Karpas-422 (cell line): ENCODE measurements at regions not wholly inside any gene's neighbourhood (a gene's known extent, or its start where the extent isn't known, plus 50 kb on each side); places are given as distances from the start of the nearest gene placed in this dataset.

Source experiments
- DNase-seq: peaks from one replicate; pipeline ENCODE4 v3.0.0-alpha.2; 2015
- H2AFZ ChIP-seq: fragments of 200-600 bp; sonication (generic); 2 replicates; pipeline ENCODE4 v1.6.1; 2014; ENCODE audit warnings: antibody characterized with exemption, low read length, mixed read lengths
- H3K27ac ChIP-seq: fragments of 200-600 bp; sonication (generic); 2 replicates; pipeline ENCODE4 v1.5.1; 2014; ENCODE audit warnings: mild to moderate bottlenecking, low read length, moderate library complexity
- H3K27me3 ChIP-seq: fragments of 200-600 bp; sonication (generic); 2 replicates; pipeline ENCODE4 v1.6.1; 2014; ENCODE audit warnings: low read length, mixed read lengths
- H3K36me3 ChIP-seq: fragments of 200-600 bp; sonication (generic); 2 replicates; pipeline ENCODE4 v1.6.1; 2014; ENCODE audit warnings: low read length, mixed read lengths; ENCODE audit not compliant: insufficient read depth
- H3K4me1 ChIP-seq: fragments of 200-600 bp; sonication (generic); 2 replicates; pipeline ENCODE4 v1.6.1; 2014; ENCODE audit warnings: mild to moderate bottlenecking, low read length, mixed read lengths
- H3K4me2 ChIP-seq: fragments of 200-600 bp; sonication (generic); 2 replicates; pipeline ENCODE4 v1.6.1; 2014; ENCODE audit warnings: low read length, low read depth, mild to moderate bottlenecking; ENCODE audit not compliant: poor library complexity, severe bottlenecking
- H3K4me3 ChIP-seq: fragments of 200-600 bp; sonication (generic); 2 replicates; pipeline ENCODE4 v1.5.1; 2014; ENCODE audit warnings: mild to moderate bottlenecking, antibody characterized with exemption, low read length, mixed read lengths
- H3K79me2 ChIP-seq: fragments of 200-600 bp; sonication (generic); 2 replicates; pipeline ENCODE4 v1.6.1; 2014; ENCODE audit warnings: mild to moderate bottlenecking, low read length, mixed read lengths
- H3K9ac ChIP-seq: fragments of 200-600 bp; sonication (generic); 2 replicates; pipeline ENCODE4 v1.6.0; 2014; ENCODE audit warnings: low read length
- H3K9me2 ChIP-seq: fragments of 200-600 bp; sonication (generic), shearing (Covaris generic); replicated peaks from 2 replicates; pipeline ENCODE4 v1.6.0; 2014; ENCODE audit warnings: mild to moderate bottlenecking, low read length, moderate library complexity; ENCODE audit not compliant: insufficient read depth
- H3K9me3 ChIP-seq: fragments of 300-700, 200-600 bp; sonication (generic); 2 replicates; pipeline ENCODE4 v1.6.1; 2014; ENCODE audit warnings: low read length, mixed read lengths
- H4K20me1 ChIP-seq: fragments of 200-600 bp; sonication (generic); 2 replicates; pipeline ENCODE4 v1.6.1; 2014; ENCODE audit warnings: mild to moderate bottlenecking, antibody characterized with exemption, low read length, low read depth; ENCODE audit not compliant: insufficient read depth

DNA sequence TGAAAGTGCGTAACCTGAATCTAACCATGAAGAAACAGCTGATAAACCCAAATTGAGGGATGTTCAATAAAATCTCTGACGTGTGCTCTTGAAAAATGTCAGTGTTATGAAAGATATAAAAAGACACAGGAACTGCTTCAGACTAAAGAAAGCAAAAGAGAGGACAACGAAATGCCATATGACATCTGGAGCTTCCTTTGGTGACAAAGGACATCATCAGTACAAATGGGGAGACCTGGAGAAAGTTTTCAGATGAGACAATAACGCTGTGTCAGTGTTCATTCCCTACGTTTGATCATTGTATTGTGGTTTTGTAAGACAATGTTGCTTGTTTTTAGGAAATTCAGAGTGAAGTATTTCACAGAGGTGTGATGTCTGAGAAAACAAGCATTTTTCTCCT is 125.9 kb upstream of the MAP1LC3B2 start:
- H3K9ac ChIP-seq: no peak overlapping the region

DNA sequence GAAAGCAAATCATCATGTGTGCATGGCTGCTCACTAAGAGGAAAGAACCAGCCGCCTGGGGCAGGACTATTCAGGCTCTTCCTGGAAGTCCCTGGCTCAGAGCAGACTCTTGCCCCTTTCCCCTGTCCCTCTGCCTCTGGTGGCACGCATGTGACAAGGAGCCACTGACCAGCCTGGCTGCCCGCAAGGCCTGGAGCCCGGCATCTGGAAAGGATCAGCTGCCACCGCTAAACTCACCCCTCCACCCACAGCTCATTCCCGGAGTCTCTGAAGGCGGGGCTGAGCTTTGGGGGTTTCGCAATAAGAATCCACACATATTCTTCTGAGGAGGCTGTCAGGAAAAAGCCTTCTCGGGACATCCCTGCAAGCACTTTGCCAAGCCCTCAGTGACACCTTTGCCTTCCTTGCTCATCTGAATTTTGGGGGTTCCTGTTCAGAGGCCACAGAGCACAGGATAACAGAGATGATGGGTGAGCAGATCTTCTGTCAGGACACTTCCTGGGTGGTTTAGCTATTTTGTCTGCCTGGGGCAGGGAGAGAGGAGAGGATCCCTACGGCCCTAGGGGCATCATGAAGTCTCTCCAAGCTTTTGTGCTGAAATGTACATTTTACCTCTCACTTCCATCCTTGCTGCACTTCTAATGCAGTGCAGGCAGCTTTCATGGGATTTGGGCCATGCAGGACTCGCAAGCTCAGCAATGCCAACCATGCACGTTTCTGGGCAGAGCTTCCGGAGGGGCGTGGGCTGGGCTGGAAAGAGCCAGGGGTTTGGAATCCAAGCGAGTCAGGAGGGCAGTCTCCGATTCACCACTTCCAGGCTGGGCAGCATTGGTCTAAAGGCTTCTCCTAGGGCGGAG is 124.8 kb upstream of the MAP1LC3B2 start:
- no peak overlapping the region for H3K4me2 ChIP-seq
- no peaks in the 10 kb centered on the region for H3K79me2 ChIP-seq
- H4K20me1 ChIP-seq: no peaks in the 10 kb centered on the region
- no peak overlapping the region for H3K27ac ChIP-seq
- H3K27me3 ChIP-seq: no peaks in the 10 kb centered on the region
- H2AFZ ChIP-seq: no peak overlapping the region
- no peak for DNase-seq
- H3K36me3 ChIP-seq: no peaks in the 10 kb centered on the region
- H3K9ac ChIP-seq: no peak overlapping the region
- no peak overlapping the region for H3K4me3 ChIP-seq
- no peaks in the 10 kb centered on the region for H3K4me1 ChIP-seq
- no peaks in the 10 kb centered on the region for H3K9me2 ChIP-seq
- H3K9me3 ChIP-seq: no peaks in the 10 kb centered on the region

More for the DNA sequence above, 125.9 kb upstream of the MAP1LC3B2 start:
- H4K20me1 ChIP-seq: no peaks in the 10 kb centered on the region
- no peak overlapping the region for H2AFZ ChIP-seq
- H3K36me3 ChIP-seq: no peaks in the 10 kb centered on the region
- H3K27ac ChIP-seq: no peak overlapping the region
- H3K79me2 ChIP-seq: no peaks in the 10 kb centered on the region
- H3K9me2 ChIP-seq: no peaks in the 10 kb centered on the region
- DNase-seq: no peak
- H3K4me3 ChIP-seq: no peak overlapping the region
- H3K4me2 ChIP-seq: no peak overlapping the region
- no peaks in the 10 kb centered on the region for H3K9me3 ChIP-seq
- no peaks in the 10 kb centered on the region for H3K27me3 ChIP-seq
- H3K4me1 ChIP-seq: no peaks in the 10 kb centered on the region

DNA sequence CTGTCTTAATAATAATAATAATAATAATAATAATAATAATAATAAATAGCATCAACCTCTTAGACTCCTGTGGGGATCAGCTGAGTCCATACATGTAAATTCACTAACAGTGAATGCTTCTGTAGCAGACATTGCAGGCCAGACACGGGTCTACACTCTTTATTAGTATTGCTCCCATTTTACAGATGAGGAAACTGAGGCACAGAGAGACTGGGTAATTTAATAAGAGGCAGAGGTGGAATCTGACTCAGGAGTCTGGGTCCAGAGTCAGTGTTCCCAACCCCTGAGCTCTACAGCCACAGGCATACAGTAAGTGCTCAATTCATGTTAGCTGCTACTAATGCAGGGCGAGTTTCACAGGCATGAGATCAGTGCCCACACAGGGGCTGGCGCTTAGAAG is 123.2 kb upstream of the MAP1LC3B2 start:
- Histone ChIP-seq H2AFZ (no peak overlapping the region), H3K27ac (no peak overlapping the region), H4K20me1 (no peaks in the 10 kb centered on the region), H3K9me3 (no peaks in the 10 kb centered on the region), H3K27me3 (no peaks in the 10 kb centered on the region), H3K79me2 (no peaks in the 10 kb centered on the region), H3K9ac (no peak overlapping the region), H3K4me1 (no peaks in the 10 kb centered on the region), H3K36me3 (no peaks in the 10 kb centered on the region), H3K4me2 (no peak overlapping the region), H3K4me3 (no peak overlapping the region), H3K9me2 (no peaks in the 10 kb centered on the region)
- DNase-seq: no peak

DNA sequence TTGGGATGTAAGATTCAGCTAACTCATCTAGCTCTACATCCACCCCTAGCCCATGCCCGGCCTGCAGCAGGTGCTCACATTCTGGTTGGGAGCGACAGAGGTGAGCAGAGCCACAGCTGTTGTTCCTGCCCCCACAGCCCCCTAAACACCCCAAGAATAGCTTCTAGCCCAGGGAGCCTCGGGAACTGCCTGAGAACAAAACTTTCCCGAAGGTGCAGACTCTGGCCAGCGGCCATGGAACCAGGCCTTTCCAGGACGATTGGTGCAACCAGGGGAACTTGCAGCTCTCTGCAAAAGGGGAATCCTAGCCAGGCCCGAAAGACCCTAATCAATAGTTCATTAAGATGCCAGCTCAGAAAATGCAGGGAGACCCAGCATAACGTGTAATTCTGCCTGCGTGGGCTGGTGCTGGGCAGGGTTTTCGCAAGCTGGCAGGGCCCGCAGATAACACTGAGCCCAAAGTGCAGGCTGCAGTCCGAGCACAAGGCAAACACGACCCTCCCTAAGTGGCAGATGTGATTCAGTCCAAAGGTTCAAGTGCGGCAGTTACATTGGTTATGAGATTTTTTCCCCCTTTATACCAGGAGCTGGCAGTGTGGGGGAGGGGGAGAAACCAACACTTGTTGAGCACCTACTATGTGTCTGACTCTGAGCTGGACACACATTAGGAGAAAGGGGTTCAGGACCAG is 122.5 kb upstream of the MAP1LC3B2 start:
- H2AFZ ChIP-seq: no peak overlapping the region
- no peaks in the 10 kb centered on the region for H3K36me3 ChIP-seq
- no peaks in the 10 kb centered on the region for H3K4me1 ChIP-seq
- H3K9me3 ChIP-seq: no peaks in the 10 kb centered on the region
- H3K79me2 ChIP-seq: no peaks in the 10 kb centered on the region
- H3K27me3 ChIP-seq: no peaks in the 10 kb centered on the region
- H3K27ac ChIP-seq: no peak overlapping the region
- H3K4me3 ChIP-seq: no peak overlapping the region
- no peak overlapping the region for H3K9ac ChIP-seq
- H3K4me2 ChIP-seq: no peak overlapping the region
- DNase-seq: no peak
- no peaks in the 10 kb centered on the region for H4K20me1 ChIP-seq
- no peaks in the 10 kb centered on the region for H3K9me2 ChIP-seq

DNA sequence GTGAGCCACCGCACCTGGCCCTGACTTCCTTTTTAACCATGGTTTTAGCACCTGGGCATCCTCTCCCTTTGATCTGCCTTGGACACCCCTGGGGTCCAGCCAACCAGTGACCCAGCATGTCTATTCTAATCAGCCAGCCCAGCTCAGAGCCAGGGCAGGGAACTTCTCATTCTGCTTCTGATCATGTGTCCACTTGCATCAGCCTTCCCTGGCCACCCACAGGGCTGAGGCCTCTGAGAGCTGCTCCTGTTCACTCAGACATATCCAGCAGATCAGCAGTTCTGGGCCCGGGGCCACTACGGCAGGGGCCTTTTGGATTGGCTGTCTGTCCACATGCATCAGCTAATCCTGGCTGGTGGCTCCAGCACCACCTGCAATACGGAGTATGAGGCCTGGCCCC is 117.9 kb upstream of the MAP1LC3B2 start:
- no peaks in the 10 kb centered on the region for H3K79me2 ChIP-seq

DNA sequence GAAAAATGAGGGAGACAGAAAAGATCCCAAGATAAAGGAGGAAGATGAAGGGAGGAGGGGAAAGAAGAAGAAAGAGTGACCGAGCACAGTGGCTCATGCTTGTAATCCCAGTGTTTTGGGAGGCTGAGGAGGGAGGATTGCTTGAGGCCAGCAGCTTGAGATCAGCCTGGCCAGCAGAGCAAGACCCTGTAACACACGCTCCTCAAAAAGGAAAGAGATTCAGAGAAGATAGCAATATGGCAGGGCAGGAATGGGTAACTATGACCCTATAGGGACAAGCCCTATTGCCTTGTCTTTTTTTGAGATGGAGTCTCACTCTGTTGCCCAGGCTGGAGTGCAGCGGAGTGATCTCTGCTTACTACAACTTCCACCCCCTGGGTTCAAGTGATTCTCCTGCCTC is 116.9 kb upstream of the MAP1LC3B2 start:
- H3K27me3 ChIP-seq: no peaks in the 10 kb centered on the region

More for the DNA sequence above, 117.9 kb upstream of the MAP1LC3B2 start:
- no peak overlapping the region for H3K9ac ChIP-seq
- H3K4me3 ChIP-seq: no peak overlapping the region
- no peak for DNase-seq
- no peak overlapping the region for H2AFZ ChIP-seq
- H4K20me1 ChIP-seq: no peaks in the 10 kb centered on the region
- no peaks in the 10 kb centered on the region for H3K9me2 ChIP-seq
- no peaks in the 10 kb centered on the region for H3K27me3 ChIP-seq
- no peak overlapping the region for H3K27ac ChIP-seq
- no peaks in the 10 kb centered on the region for H3K9me3 ChIP-seq
- H3K4me2 ChIP-seq: no peak overlapping the region
- H3K36me3 ChIP-seq: no peaks in the 10 kb centered on the region
- H3K4me1 ChIP-seq: no peaks in the 10 kb centered on the region

DNA sequence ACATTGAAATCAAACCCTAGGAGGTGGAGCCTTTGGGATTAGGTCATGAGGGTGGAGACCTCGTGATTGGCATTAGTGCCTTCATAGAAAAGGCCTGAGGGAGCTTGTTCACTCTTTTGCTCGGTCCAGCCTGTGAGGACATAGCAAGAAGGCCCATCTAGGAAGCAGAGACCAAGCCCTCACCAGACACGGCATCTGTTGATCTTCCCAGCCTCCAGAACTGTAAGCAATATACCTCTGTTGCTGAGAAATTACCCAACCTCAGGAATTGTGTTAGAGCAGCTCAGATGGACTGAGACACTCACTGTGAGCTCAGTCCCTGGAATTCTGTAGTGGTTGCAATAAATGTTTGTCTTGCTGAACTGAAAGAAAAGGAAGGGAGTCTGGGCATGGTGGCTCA is 116.2 kb upstream of the MAP1LC3B2 start:
- Histone ChIP-seq H3K4me1 (no peaks in the 10 kb centered on the region), H3K9me2 (no peaks in the 10 kb centered on the region), H4K20me1 (no peaks in the 10 kb centered on the region), H3K79me2 (no peaks in the 10 kb centered on the region), H3K27me3 (no peaks in the 10 kb centered on the region), H3K4me2 (no peak overlapping the region), H3K4me3 (no peak overlapping the region), H2AFZ (no peak overlapping the region), H3K9ac (no peak overlapping the region), H3K9me3 (no peaks in the 10 kb centered on the region), H3K27ac (no peak overlapping the region), H3K36me3 (no peaks in the 10 kb centered on the region)
- no peak for DNase-seq

More for the DNA sequence above, 116.9 kb upstream of the MAP1LC3B2 start:
- H3K9me3 ChIP-seq: no peaks in the 10 kb centered on the region
- H4K20me1 ChIP-seq: no peaks in the 10 kb centered on the region
- H2AFZ ChIP-seq: no peak overlapping the region
- H3K9me2 ChIP-seq: no peaks in the 10 kb centered on the region
- no peak overlapping the region for H3K4me2 ChIP-seq
- H3K79me2 ChIP-seq: no peaks in the 10 kb centered on the region
- DNase-seq: no peak
- H3K36me3 ChIP-seq: no peaks in the 10 kb centered on the region
- no peak overlapping the region for H3K9ac ChIP-seq
- H3K27ac ChIP-seq: no peak overlapping the region
- no peak overlapping the region for H3K4me3 ChIP-seq
- no peaks in the 10 kb centered on the region for H3K4me1 ChIP-seq

DNA sequence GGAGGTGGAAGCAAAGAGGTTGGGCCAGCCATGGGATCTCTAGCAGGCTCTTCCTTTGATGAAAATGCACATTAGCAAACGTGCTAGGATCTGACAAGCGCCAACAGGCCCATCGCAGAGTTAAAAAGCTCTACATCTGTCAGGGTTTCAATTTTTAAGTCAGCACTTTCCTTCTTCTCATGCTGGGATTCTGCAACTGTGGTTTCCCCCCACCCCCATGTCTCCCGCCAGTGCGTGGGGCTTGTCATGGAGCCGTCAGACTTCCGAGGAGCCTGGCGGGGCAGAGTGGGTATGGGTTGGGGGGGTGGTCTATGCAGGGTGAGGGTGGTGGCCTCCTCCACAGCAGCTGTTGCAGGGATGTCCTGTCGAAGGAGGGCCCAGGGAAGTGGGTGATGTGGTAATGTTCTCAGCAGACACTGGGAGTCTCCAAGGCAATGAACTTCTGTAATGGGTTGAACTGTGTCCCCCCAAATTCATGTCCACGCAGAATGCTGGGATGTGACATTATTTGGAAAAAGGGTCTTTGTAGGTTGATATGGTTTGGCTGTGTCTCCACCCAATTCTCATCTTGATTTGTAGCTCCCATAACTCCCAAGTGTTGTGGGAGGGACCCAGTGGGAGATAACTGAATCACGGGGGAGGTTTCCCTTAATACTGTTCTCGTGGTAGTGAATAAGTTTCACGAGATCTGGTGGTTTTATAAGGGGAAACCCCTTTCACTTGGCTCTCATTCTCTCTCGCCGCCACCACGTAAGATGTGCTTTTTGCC is 115.2 kb upstream of the MAP1LC3B2 start:
- Histone ChIP-seq H3K79me2 (no peaks in the 10 kb centered on the region), H3K4me1 (no peaks in the 10 kb centered on the region), H4K20me1 (no peaks in the 10 kb centered on the region), H3K27ac (no peak overlapping the region), H3K36me3 (no peaks in the 10 kb centered on the region), H3K4me3 (no peak overlapping the region), H3K9me2 (no peaks in the 10 kb centered on the region), H3K27me3 (no peaks in the 10 kb centered on the region), H2AFZ (no peak overlapping the region), H3K4me2 (no peak overlapping the region), H3K9me3 (no peaks in the 10 kb centered on the region), H3K9ac (no peak overlapping the region)
- DNase-seq: no peak
